HG03442 (cell line): ENCODE measurements at regions not wholly inside any gene's neighbourhood (a gene's known extent, or its start where the extent isn't known, plus 50 kb on each side); places are given as distances from the start of the nearest gene placed in this dataset.
"Not testable (repeated sequence)": the region's sequence is repeated elsewhere in the genome, so short reads cannot be mapped to it uniquely, and the experiment has no call there.

ENCODE experiments used
- ATAC-seq: cut with Tn5 transposase; IDR thresholded peaks from one replicate; pipeline ENCODE4 v1.9.1; 2021; ENCODE audit warnings: mild to moderate bottlenecking, moderate library complexity; ENCODE audit not compliant: unreplicated experiment

DNA sequence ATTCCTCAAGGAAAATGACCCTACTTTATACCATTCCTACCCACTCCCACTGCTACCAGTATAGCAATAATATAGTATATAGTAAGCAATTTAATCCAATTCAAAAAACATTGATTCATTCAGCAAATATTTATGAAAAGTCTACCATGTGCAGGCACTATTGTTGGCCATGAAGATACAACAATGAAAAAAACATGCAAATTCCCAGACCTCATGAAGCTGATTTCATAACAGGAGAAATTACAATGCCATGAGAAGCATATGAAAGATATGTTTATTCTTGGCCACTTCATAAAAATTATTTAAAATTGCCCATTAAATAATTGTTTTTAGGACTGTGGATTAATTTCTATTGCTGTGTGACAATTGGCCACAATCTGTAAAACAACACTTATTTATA is 315.8 kb upstream of the COL8A1 start:
- ATAC-seq = no peak

GRCh38 chr3:99321261-99321660 is 317.1 kb upstream of the COL8A1 start:
- no peak for ATAC-seq

DNA sequence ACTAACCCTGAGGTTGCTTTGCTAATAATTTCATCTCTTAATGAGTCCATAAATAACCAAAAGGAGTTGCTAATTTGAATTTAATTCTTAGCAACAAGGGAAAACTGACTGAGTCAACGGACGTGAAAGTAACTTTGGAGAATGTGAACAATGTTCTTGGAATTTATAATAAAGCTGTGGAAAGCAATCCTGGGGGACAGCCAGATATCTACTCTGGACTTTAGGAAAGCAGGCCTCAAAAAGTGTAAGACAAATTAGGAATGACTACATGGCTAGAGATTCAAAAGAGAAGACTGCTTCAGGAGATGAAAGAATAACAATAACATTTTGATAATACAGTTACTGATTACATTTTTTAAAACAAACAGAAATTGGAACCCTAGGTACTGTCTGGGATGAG is 318.4 kb upstream of the COL8A1 start:
- ATAC-seq = no peak

- ATAC-seq = no peak
Measured at GRCh38 chr3:99319450-99319849, 318.9 kb upstream of the COL8A1 start.

GRCh38 chr3:99317201-99317600 is 321.2 kb upstream of the COL8A1 start:
- ATAC-seq = no peak

DNA sequence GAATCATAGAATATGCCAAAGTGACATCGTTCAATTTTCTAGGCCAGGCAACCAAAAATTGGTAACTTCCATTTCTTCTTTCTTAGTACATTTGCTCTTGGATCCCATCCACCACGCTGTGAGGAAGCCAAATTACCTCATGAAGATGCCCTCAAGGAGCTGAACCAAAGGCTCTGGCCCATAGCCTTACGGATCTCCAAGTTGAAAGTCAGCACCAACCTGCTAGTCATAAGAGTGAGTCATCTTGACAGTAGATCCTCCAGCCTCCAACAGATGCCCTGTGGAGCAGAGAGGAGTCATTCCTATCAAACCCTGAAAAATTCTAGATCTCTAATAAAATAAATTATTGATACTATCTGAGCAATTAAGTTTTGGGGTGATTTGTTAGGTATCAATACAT is 322.5 kb upstream of the COL8A1 start:
- no peak for ATAC-seq

DNA sequence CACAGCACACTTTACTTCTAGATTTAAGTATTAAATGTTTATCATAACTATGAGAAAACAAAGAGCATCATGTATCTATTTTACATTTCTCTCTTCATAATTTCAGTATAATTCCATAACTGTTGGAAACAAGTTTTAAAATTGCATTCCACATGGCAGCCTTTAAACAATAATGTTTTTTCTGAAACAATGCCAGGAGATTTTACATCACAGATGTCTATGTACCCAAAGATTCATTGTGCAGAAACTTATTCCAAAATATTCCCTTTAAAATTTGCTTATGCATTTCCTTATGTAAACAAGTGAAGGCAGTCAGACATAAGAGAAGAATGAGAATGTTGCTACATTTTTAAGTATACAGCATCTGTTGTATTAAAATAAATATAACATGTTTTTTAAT is 324.9 kb upstream of the COL8A1 start:
- ATAC-seq = no peak

DNA sequence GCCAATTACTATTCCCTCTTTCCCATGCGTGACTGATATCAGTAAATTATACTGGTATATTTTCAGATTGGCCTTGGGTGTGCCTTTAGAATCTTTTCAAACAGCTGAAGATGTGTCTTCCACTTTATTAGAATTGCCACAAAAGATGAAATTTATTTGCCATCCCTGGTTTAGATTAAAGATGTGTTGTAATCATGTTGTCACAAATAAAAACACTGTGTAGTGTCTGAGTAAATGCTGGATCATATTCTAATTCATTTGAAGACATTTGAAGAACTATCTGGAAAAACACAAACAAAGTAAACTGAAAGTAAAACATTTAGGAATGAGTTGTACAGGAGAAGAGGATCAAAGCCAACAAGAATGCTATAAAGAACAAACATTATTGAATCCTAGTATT is 339.7 kb upstream of the COL8A1 start:
- no peak for ATAC-seq

DNA sequence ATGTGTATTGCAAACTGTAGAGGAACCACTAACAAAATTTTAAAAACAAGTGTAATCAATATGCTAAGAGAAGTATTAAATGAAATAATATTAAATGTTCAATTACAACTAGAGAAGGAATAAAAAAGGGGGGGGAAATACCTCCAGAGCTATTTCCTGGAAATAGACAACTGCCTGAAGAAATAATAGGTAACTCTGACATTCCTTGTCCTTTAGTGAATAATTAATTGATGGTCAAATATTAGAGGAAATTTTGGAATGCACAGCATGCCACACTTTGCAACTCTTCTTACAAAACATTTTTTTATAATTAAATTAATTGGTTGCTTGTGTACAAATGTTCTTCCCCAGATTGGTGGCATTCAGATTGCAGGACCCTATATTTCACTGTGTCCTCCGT is 342.6 kb upstream of the COL8A1 start:
- ATAC-seq = no peak

GRCh38 chr3:99294092-99294491 is 344.3 kb upstream of the COL8A1 start:
- not testable (repeated sequence) for ATAC-seq

- no peak for ATAC-seq
Measured at GRCh38 chr3:99287876-99288275, 350.5 kb upstream of the COL8A1 start.

DNA sequence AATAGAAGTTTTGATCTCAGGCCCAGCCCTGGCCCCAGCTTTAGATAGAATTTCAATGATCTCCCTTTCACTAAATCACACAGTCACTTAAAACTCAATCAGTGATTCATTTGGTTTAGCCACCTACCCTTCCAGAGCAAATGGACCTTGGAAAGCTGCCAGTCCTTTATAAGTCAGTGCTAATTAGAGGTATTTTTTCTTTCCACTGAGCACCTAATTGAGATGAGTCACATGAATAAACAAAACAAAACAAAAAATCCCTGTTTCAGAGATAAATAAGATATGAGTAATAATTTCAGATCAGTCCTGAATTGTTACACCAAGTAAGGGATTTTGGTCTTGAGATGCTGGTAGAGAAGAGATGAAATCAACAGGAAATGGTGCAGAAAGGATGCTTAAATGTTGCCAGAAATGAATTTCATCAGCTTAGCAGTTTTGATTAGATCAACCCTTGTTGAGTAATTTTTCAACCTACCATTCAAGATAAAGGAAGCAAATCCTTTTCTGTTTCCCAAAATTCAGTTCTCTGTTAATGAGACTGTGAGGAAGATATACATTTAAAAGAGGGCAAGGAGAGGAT is 352.0 kb upstream of the COL8A1 start:
- no peak for ATAC-seq

- no peak for ATAC-seq
Measured at GRCh38 chr3:99269606-99270351, 368.3 kb upstream of the DCBLD2 start.

DNA sequence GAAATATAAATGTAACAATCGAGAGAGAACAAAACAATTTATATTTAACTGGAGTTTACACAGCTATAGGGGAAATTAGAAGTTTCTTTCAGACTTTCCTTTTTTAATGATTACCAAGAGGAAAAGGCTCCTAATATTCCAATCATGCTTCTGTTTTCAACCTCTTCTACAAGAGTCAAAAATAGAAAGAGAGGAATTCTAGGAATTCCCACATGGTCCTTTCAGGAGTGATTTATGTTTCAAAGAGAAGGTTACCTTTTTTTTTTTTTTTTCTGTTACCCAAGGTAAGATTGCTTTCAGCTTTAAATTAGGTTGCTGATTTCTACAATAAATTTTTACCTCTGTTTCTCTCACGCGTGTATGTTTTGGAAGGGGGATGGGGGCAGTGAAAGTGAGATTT is 355.3 kb upstream of the DCBLD2 start:
- ATAC-seq = no peak

- no peak for ATAC-seq
Measured at GRCh38 chr3:99253963-99254355, 352.5 kb upstream of the DCBLD2 start.

GRCh38 chr3:99250821-99251355 is 349.4 kb upstream of the DCBLD2 start:
- no peak for ATAC-seq

- no peak for ATAC-seq
Measured at GRCh38 chr3:99250272-99250671, 348.8 kb upstream of the DCBLD2 start.

- no peak for ATAC-seq
Measured at GRCh38 chr3:99249627-99250026, 348.1 kb upstream of the DCBLD2 start.

GRCh38 chr3:99248913-99249312 is 347.4 kb upstream of the DCBLD2 start:
- no peak for ATAC-seq

DNA sequence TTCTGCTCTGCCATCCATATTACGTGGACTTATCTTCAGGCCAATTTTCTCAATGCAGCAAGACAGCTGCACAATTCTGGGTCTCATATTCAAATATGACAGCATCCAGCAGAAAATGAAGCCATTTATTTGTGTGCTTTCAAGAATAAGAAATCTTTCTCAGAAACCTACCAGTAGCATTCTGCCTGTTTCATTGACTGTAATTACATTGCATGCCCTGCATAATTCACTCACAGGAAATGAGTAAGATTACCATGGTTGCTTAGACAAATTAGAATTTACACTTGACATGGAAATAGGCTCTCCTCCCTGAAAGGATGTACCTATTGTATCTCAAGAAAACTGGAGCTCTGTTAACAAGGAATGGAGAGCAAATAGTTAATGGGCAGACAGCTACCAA is 346.6 kb upstream of the DCBLD2 start:
- ATAC-seq = no peak

GRCh38 chr3:99246010-99246654 is 344.6 kb upstream of the DCBLD2 start:
- no peak for ATAC-seq

DNA sequence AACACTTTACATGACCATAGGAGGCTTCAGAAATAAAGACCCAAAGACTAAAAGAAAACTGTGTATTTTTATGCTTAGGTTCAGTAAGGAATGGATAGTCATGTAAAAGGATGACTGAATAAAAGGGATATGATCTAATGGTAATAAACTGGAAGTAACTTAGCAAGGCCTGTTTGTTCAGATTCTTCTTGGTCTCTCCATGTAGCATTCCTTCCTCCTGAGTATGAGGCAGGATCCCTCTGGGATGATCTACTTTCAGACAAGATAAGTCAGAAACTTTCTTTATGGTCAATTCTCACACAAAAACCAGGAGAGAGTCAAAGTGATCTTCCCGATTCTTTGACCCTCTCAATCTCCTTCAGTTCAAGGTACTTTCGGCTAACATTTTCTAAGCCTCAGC is 340.8 kb upstream of the DCBLD2 start:
- no peak for ATAC-seq
